GM10266 (cell line): ENCODE measurements at regions not wholly inside any gene's neighbourhood (a gene's known extent, or its start where the extent isn't known, plus 50 kb on each side); places are given as distances from the start of the nearest gene placed in this dataset.

Experiments
- DNase-seq: peaks from one replicate; pipeline ENCODE4 v3.0.0; 2012; ENCODE audit errors: extremely low spot score
- TF ChIP-seq, protein P1 (sequence below): IDR thresholded peaks from 2 replicates; pipeline ENCODE4 v1.5.1; 2012; ENCODE audit warnings: mild to moderate bottlenecking, low read depth; ENCODE audit not compliant: control insufficient read depth, insufficient read depth; ENCODE audit errors: missing control alignments

- no peak for DNase-seq
- TF ChIP-seq, protein P1, sequence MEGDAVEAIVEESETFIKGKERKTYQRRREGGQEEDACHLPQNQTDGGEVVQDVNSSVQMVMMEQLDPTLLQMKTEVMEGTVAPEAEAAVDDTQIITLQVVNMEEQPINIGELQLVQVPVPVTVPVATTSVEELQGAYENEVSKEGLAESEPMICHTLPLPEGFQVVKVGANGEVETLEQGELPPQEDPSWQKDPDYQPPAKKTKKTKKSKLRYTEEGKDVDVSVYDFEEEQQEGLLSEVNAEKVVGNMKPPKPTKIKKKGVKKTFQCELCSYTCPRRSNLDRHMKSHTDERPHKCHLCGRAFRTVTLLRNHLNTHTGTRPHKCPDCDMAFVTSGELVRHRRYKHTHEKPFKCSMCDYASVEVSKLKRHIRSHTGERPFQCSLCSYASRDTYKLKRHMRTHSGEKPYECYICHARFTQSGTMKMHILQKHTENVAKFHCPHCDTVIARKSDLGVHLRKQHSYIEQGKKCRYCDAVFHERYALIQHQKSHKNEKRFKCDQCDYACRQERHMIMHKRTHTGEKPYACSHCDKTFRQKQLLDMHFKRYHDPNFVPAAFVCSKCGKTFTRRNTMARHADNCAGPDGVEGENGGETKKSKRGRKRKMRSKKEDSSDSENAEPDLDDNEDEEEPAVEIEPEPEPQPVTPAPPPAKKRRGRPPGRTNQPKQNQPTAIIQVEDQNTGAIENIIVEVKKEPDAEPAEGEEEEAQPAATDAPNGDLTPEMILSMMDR, result no peak
Observed at GRCh38 chr11:121953122-121953521, 162.9 kb downstream of the BLID start.

DNA sequence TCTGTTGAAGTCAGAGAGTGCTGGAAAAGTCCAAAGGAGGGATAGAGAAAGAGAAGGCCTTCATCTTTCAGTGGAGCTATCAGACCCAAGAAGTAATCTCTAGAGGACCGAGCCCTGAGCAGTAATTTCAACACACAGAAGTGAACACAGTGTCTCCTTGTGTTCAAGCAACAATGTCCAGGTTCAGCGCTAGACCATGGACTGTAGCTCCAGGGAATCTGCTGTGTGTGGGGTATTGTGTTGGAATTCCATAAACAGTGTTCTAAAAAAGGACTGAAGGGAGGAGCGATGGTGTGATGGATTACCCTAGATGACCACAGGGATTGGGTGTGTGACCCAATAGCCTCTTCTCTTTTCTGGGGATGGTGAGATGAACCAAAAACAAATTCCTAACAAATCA lies 165.9 kb downstream of the BLID start:
- TF ChIP-seq, protein P1, result no peak
- no peak for DNase-seq

GRCh38 chr11:121946514-121946913 lies 169.5 kb downstream of the BLID start:
- TF ChIP-seq, protein P1, result no peak
- no peak for DNase-seq

GRCh38 chr11:121944556-121945230 lies 171.3 kb downstream of the BLID start:
- TF ChIP-seq, protein P1, result no peak
- no peak for DNase-seq

GRCh38 chr11:121938076-121938475 lies 177.9 kb downstream of the BLID start:
- DNase-seq, result no peak
- TF ChIP-seq, protein P1, result no peak

DNA sequence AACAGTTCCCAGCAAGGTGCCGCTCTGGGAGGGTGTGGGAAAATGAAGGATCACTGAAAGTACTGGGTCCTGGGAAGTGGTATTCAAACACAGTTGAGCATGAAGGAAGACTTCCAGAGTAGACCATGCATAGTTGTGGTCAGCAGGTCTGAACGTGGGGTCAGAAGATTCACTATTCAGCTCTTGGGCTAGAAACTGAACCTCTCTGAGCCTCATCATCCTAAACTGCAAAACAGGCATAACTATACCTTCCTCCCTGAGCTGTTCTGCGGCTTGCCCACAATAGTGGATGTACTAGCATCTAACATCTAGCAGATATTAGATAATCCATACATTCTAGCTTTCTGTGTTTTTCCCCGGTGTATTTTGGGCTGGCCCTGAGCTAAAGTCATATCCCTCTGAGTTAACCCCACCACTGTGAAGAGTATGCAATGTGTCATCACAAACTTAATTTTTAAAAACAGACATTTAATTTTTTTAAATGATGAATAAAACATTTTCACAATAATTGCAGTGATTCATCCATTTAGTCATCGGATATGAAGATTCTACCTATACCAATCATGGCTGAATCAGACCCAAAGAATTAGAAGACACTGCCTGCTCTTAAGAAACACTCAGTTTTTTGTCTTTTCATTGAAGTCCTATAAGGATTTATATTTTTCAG lies 179.1 kb downstream of the BLID start:
- TF ChIP-seq, protein P1, result no peak

DNA sequence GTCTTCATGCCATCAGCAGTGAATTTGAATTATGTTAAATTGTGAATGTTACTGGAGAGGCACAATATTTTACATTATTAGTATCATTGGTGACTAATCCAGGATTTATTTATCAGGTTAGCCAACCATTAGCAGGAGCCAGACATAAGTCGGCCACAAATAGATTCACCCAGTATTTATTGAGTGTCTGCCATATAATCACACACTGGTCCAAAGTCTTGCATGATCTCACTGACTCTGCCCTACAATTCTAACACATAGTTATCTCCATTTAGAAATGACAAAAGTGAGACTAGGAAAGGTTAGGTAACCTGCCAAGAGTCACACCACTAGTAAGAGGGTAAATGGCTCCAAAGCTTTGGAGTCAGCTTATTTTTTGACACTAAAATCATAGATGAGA lies 179.6 kb downstream of the BLID start:
- TF ChIP-seq, protein P1, result no peak
- no peak for DNase-seq

More for the DNA sequence above, 179.1 kb downstream of the BLID start:
- DNase-seq, result no peak
